NCI-H1417 treated with DMSO at 0.1 percent for 48 hours (cell line): ENCODE measurements at regions not wholly inside any gene's neighbourhood (a gene's known extent, or its start where the extent isn't known, plus 50 kb on each side); places are given as distances from the start of the nearest gene placed in this dataset.

Source experiments
- DNase-seq: peaks from one replicate; lab custom pipeline; 2025; lab: John Stamatoyannopoulos, UW

DNA sequence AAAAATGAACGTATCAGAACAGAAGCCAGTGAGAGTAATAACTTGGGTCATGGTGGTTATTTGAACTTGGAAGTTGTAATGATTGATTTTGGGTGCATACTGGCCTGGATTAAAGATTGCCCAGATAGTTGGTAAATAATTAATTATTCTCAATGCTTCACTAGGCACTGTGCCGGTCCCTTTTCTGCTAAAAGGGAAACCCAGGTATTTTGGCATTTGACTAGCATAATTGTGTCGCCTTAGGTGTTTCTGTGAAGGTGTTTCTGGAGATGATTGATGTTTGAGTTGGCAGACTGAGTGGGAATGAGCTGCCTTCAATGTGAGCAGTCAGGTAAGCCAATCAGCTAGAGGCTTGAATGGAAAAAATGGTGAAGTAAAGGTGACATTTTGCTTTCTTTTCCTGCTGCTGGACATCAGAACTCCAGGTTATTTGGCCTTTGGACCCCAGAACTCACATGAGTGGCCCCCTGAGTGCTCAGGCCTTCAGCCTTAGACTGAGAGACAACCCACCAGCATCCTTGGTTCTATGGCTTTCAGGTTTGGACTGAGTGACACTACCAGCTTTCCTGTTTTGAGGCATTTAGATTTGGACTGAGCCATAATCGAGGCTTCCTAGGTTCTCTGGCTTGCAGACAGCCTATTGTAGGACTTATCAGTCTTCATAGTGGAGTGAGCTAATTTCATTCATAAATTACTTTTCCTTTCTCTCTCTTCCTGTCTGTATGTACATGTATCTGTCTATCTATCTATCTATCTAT lies 120.7 kb upstream of the PAPPA start:
- no peak for DNase-seq

DNA sequence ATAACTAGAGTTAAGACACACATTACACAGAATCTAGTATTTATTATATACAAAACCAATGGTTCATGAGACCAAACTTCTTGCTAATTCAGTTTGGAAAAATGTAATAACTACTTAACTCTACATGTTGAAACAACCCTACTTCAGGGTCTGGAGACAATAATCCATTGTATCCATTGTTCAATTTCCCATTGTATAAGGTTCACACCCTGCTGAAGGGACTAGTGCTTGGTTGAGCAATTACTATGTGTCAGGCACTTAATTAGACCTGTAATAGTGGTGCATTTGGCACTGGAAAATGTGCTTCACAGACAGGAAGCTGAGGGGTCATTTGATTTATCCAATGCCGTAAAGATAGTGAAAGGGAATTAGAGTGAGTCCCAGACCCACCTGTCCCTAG lies 114.3 kb upstream of the PAPPA start:
- no peak for DNase-seq

DNA sequence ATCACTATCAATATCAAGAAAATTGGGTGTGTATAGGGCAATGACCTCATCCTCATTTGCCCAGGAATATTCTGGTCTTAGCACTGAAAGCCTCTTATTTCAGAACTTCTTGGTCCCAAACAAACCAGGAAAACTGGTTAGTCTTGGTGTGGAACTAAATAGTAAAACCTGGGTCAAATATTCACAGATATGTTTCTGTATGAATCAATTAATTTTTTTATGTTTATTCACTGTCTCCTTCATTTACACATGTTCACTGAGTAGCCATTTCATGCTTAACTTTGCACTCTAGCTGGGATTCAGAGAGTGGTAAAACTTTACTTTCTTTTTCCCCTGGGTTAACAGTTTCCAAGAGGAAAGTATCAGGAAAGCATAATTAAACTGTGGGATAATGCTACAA lies 113.7 kb upstream of the PAPPA start:
- DNase-seq = no peak

DNA sequence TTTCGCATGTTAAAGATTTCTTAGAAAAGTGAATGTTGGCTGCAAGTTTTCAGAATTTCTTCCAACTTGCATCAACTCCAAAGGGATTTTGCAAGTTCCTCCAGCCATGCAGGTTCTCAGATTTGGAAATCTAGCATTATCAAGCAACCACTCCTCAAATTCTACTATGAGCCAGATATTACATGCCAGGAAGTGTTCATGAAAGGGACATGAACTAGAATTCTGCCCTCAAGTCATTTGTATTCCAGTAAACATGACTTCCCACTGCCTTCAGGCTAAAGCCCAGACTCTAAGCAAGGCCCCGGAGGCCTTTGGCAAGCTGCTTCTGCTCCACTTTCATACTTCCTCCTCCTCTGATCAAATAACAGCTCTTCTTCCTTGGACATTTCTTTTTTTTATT lies 111.3 kb upstream of the PAPPA start:
- DNase-seq = no peak

DNA sequence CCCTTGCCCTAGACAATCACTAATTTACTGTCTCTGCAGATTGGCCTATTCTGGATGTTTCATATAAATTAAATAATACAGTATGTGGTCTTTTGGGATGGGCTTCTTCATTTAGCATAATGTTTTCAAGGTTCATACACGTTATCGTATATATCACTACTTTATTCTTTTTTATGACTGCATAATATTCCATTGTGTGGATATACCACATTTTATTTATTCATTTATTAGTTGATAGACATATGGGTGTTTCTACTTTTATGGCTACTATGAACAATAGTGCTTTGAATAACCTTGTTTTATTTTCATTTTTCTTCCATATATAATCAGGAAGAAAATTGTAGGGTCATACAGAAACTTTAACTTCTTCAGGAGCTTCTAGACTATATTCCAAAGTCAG lies 108.5 kb upstream of the PAPPA start:
- DNase-seq = no peak

DNA sequence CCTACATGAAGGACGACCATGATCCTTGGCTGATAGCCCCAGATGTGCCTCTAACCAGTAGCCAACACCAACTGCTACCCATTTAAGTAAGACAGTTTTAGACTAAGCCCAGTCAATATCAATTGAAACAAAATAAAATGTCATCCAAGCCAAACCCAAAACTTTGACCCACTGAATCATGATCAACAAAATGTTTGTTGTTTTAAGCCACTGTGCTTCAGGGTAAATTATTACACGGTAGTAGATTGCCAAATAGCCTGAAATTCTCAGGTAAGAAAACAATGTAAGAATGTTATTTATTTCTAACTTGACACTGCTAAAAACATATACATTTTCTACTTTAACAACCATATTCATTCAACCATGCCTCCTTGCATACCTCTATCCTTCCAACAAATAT lies 105.5 kb upstream of the PAPPA start:
- DNase-seq = no peak

DNA sequence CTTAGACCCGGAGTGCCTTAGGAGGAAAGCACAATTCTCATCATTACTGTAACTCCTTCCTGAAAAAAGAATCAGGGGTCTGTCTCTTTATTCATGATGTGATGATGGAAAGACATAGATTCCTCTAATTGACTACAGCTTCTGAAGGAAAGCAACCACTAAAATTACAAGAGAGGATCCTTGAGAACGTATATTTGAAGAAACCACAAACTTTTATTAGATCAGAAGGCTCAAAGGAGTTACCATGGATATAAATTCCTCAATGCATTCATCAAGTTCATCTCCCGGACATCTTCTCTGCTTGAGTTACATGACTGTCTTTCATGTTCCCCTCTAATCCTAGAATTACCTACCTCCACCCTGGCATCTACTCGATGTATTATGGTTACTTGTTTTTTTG lies 104.1 kb upstream of the PAPPA start:
- no peak for DNase-seq

DNA sequence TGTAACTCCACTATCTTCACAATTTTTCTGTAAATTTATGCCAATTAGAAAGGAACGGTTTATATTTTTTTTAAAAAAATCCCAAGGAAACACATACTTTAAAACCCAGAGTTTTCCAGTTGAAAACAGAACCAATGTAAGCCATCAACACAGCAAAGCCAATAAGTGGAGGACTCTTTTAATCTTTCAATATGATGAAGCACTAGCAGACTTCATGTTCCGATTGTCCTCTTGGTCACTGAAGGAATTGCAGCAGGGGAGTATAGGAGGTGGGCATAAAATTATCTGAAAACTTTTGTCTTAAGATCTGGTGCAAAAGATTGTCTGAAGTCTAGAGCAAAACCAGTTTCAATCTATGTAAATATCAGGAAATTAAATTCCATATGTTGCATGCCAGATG lies 102.1 kb upstream of the PAPPA start:
- DNase-seq = no peak

DNA sequence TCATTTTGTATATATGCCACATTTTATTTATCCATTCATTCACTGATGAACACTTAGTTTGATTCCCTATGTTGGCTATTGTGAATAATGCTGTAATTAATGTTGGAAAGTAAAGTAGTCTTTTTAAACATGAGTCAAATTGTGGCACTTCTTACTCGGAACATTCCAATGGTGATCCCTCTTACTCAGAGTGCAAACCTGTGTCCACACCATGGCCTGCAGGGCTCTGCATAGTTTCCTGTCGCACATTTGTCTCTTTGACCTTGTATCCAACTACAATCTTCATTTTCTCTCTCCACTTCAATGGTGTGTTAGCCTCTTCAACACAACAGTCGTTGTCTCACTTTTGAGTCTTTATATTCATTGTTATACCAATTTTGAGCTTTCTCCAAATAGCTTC lies 98.1 kb upstream of the PAPPA start:
- DNase-seq = no peak

DNA sequence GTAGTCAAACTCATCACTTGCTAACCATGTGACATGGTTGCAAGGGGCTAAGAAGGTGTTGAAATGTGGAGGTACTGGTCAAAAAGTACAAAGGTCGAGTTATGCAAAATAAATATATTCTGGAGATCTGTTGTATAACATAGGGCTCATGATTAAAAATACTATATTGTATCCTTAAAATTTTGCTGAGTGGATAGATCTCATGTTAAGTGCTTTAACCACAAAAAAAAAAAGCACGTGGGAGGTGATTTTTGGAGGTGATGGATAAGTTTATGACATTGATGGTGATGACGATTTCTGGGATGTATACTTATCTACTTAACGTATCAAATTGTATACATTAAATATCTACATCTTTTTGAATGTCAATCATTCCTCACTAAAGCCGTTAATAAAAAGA lies 96.2 kb upstream of the PAPPA start:
- no peak for DNase-seq

DNA sequence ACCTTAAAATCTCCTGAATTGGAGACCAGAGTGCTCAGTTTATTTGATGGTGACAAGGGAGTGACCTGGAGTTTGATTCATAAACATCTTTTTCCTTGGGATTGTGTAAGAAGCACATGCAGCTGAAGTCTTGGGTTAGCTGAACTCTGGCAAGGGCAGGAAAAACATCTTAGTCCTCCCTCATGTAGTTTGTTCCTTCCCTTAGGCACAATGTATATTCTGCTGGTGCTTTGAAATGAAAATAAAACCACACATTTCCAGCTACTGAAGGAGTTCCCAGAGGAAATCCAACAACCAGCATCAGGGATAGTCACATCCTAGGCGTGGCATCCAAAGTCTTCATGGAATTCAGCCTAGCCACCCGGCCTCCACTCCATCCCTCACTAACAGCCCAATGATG lies 95.2 kb upstream of the PAPPA start:
- no peak for DNase-seq

DNA sequence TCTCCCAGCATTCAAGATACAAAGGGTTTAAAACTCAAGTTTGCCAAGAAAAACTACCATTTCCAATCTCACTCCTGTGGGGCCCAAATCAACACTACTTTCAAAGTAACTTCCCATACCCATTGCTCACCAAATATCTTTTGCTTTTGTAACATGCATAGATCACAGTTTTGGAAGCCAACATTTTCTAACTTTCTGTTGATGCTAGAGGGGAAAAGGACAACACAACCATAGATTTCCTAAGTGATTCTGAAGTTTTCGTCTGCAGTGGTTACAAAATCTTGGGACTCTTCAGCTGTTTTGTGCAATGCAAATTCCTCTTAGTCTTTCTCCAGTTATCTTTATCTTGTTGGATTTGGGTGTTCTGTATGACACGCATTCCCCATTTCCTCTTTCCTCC lies 94.1 kb upstream of the PAPPA start:
- DNase-seq = no peak

DNA sequence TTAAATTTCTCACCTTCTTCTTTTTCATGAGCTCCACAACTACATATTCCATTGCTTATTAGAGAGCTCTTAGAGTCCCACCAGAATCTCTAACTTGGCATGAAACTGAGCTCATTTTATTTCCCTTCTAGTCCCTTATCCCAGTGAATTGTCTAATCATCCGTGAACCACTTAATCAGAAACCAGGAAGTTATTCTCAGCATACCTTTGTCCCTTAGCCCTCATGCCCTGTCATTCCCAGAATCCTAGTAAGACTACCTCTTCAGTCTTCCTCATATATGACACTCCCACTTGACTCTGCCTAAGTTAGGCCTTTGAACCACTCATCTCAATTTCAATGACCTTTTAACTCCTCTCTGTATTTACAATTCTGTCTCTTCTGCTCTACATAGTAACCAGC lies 93.0 kb upstream of the PAPPA start:
- DNase-seq = no peak

DNA sequence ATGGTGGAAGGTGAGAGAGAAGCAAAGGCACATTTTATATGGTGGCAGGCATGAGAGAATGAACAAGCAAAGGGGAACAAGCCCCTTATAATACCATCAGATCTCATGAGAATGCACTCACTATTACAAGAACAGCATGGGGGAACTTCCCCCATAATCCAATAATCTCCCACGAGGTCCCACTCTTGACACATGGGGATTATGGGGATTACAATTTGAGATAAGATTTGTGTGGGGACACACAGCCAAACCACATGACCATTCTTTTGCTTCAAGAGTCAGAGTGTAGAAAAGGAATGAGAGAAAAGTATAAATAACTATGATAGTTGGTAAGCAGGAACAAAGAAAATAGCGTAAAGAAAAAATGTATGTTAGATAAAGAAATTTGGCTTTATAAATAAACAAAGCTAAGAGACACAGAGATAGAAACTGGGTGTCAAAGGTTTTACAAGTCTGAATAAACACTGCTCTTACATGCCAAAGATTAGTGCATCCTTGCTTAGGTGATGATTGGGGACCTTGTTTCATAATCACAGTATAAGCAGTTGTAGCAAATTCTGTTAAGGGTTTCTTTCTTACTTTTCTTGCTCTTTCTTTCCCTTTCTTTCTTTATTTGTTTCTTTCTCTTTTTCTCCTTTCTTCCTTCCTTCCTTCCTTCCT lies 91.9 kb upstream of the PAPPA start:
- no peak for DNase-seq

DNA sequence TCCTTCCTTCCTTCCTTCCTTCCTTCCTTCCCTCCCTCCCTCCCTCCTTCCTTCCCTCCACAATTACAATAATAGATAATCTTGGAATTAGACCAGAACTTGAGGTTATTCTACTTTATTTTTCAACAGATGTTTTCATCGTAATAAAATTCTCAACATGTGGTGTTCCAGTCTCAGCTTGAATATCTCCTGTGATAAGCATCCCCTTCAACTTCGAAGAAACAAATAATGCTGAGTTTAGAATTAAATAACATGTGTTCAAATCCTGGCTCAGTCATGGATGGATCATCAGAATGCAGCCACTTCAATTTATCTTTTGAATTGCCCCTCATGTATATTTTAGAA lies 91.4 kb upstream of the PAPPA start:
- DNase-seq = no peak

DNA sequence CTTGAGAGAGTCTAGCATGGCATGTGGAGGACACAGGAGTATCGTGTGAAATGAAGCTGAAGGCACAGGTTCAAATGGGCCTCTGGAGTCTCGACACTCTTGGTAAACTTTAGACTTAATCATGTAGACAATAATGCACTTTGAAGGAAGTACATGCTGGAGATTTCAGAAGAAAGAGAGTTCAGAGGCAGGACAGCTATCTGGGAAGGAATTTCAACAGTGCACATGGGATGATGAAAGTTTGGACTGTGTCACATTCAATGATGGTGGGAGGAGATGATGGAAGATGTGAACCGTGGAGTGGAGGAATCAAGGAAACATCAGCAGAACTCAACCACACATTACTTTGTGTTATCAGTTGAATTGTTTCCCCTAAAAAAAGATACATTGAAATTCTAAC lies 88.6 kb upstream of the PAPPA start:
- no peak for DNase-seq

DNA sequence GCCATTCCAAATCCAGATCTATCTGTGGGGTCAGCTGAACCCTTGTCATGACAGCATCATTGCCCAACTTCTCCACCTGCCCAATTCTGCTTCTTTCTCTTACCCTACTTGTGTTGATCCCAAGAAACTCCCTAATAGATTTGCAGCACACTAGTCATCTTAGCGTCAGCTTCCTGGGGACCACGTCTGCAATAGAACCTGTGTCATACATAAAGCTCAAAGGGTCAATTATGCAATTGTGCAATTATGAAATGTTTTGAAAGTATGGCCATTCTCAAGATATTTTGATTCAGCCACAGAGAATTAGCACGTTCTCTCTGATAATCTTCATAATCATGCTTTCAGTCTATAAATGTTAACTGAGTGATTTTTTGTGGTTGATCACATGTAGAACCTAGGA lies 87.4 kb upstream of the PAPPA start:
- no peak for DNase-seq

DNA sequence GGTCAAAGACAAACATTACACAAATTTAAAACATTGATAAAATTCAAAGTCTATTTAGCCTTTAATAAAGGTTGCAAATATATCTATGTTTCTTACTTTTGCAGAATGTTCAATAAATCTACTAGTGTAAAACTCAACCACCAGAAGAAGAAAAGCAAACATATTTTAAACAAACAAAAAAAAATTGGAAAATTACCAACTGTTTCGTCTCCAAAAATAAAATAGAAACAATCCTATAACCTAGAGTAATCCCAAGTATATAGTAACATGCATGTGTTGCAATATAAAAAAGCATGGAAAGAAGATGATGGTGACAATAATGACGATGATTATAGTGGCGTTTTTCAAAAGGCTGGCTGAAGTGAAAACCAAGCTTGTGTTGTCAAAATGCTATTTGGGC lies 86.0 kb upstream of the PAPPA start:
- DNase-seq = no peak

DNA sequence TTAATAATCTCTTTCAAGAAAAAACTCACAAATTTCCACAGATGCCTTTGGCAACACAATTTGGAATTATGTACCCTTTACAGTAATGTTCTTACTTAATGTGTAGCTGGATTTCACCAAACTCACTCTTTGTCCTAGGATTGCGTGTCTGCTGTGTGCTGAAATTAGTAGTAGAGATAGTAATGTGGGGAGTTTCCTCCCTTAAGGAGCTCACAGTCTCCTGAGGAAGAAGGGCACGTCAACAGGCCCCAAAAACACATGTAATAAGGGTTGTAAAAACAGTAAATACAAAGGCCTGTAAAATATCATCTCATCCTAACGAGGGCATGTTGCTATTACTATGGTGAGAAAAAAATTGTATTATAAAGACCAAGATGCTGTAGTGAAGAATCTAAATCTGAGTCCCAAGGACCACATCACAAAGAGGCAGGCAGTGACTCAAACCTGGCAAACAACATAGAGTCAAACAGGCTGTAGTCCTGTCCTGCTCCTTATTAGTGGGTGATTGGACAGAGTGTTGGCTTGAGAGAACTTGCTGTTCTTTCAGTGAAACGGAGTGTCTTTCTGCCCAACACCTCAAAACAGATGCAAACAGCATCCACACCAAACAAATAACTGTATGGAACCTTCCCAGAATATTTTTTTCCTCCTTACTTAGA lies 83.2 kb upstream of the PAPPA start:
- no peak for DNase-seq

DNA sequence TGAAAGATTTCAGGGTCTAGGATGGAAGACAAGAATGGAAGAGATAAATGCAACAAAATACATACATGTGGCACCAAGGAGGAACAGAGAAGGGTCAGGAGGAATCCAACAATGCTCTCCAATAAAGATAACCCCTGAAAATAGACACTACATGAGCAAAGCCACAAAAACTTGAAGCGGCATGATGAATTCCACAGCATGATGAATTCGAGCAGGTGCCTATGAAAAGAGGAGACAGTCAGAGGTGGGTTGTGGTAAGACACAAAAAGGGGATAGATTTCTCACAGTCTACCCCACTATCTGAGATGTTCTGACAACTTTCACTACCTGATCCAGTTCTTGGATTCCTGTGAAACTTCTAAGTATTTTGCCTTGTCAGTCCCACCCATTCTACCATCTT lies 81.5 kb upstream of the PAPPA start:
- no peak for DNase-seq

DNA sequence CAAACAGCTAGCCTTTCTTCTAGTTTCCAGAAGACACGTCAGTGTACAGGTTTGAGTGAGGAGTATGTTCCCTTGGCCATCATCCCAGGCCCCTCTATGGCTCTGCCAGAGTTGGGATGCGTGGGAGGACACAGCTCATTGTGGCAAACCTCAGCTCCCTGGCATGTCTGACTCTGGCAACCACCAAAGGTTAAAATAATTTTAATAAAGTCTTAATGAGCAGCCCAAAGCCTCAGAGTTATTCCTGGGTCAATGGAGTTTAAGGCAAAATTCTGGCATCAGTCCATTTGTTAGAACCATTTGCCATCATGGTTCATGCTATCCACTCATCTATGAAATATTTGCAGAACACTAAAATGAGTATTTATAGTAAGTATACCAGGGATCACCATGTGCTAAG lies 79.8 kb upstream of the PAPPA start:
- DNase-seq = no peak

DNA sequence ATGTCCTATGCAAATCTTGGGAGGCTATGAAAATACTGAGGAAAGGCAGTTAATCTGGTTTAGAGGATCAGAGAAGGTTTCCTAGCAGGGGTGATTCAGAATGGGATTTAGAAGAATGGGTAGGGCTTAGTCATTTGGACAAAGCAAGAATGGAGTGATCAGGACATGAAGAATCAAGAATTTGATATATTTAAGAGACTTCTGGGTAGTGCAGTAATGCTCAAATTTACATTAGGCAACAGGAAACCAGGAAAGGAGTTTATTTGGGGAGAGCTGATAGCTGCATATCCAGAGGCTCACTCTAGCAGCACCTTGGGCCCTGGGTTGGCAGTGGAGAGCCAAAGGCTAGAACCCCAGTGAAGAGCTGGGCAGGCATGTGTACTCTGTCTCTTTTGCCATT lies 78.9 kb upstream of the PAPPA start:
- DNase-seq = no peak

DNA sequence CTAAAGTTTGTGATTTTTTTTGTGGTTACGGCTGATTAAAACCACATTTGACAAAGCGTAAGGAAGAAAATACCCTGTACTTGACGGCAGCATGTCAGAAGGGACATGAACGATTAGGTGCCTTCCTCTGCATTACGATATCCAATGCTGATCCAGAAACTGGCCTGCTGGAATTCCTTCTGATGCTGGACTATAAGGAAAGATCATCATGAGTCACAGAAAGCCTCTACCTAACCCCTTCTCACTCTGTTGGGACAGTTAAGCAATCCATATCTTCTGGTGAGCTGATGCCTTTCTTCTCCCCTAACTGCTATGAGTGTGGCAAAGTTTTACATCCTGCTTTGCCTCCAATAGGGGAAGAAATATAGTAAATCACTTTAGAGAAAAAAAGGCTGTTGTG lies 78.4 kb upstream of the PAPPA start:
- DNase-seq = no peak

DNA sequence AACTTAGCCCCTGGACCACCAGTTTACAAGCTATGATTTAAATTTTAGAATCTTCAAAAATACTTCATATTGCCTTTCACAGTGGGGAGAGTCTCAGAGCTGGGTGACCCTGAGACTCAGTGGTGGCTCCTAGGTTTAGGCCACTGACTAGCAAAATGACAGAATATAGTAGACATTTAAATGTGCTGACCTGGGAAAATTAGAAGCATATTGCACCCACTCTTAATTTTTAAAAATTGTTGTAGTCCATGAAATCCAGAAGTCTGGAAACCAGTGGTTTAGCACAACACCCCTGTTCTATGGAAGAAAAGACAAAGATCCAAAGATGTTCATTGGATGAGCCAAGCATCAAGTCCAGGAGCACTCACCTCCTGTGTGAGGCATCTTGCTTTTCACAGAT lies 75.0 kb upstream of the PAPPA start:
- no peak for DNase-seq
